NCI-H748 (cell line): ENCODE measurements at regions not wholly inside any gene's neighbourhood (a gene's known extent, or its start where the extent isn't known, plus 50 kb on each side); places are given as distances from the start of the nearest gene placed in this dataset.
A peak's percentile ranks its signal among the peaks of the same experiment; 100 is the strongest.

Source experiments
- DNase-seq: peaks from one replicate; lab custom pipeline; 2025; ENCODE audit not compliant: unreplicated experiment; lab: John Stamatoyannopoulos, UW

DNA sequence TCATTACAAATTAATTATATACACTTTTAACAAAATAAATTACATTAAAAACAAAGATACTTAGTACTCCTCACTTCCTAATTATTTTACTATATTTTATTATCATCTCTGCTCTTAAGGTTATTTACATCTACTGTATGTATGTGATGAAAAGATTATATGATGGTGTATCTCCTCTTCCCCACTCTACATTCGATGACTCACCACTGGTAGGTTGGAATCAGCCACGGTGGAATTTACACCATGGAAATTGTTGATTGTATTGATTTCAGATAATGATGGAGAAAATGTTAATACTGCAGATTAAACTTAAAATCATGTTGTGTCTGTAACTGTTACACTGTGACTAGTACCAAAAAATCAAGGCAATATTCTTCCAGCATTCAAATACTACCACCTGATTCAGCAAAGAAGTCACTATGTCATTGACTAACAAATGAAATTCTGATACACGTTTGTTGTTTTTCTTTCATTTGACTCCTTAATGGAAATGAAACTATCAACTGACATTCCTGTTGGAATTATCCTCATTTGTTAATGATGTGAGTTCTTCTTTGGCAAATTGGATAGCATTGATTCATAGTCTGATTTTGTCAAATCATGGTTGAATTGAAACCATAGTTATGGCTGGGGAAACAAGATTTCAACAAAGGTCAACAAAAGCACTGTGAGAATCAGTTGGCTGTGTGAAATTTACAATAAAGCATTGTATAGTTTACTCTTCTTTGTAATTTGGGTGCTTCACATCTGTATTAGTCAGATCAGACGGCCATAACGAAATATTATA lies 69.0 kb upstream of the NLK start:
- no peak for DNase-seq

DNA sequence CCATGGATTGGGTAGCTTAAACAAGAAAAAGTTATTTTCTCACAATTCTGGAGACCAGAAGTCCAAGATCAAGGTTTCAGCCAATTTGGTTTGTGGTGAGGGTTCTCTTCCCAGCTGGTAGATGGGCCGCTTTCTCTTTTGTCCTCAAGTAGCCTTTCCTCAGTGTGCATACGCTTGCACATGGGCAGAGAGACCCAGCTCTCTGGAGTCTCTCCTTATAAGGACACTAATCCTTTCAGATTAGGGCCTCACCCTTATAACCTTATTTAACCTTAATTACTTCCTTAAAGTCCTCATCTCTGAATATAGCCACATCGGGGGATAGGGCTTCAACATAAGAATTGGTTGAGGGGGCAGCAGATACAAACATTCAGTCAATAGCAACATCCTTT lies 68.4 kb upstream of the NLK start:
- DNase-seq, result no peak

DNA sequence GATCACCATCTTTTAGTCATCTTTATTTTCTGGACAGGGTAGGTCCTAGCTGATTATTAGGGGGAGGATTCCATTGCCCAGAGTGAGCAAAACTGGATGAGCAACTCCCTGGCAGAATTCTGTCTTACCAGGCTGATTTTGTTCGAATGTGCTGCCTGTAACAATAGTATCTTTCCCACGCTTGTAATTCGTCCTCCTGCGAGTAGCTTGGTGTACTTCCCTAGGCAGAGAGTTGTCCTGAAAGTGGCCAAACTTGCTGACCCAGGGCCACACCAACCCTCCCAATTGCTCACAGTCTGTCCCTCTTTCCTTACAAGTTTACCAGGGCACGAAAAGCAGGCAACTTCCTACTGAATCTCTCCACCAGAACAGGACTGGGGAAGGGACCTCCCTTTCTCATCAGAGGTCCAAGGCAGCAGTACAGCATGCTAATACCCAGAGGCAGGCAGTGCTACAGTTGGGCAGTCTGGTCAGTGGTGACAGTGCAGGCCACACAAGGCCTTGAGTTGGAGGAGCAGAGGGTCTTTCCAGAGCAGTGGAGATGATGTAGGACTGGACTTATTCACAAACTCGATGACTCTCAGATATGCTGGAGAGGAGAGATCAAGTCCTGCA lies 67.8 kb upstream of the NLK start:
- DNase-seq, result no peak

DNA sequence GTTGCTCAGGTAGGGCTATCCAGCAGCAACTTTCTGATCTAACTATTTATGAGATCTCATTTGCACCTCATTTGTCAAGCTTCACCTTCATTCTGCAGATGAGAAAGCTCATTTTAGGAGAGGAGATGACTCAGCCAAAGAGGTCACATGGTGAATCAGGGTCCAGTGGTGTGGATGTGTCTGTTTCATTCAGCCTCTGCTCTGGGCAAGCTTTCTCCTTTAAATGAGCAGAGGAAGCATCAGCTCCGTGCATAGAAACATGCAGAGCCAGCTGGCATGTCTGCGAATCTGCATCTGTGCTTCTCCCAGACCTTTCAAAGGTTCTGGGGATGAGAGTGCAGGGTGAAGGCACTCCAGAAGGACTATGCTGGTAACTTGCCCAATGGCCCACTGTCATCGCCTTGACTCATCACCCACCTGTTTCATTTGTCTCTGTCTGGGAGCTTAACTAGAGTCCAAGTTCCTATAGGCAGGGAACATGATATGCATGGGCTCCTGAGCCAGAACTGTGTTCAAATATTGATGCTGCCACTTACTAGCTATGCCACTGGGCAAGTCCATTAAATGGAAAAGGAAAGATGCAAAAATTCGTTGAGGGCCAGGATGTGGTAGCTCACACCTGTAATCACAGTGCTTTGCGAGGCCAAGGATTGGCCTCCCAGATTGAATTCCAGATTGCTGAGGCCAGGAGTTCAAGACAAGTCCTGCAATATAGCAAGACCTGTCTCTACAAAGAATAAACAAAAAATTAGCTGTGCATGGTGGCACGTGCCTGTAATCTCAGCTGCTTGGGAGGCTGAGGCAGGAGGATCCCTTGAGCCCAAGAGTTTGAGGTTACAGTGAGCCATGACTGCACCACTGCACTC lies 67.1 kb upstream of the NLK start:
- no peak for DNase-seq

DNA sequence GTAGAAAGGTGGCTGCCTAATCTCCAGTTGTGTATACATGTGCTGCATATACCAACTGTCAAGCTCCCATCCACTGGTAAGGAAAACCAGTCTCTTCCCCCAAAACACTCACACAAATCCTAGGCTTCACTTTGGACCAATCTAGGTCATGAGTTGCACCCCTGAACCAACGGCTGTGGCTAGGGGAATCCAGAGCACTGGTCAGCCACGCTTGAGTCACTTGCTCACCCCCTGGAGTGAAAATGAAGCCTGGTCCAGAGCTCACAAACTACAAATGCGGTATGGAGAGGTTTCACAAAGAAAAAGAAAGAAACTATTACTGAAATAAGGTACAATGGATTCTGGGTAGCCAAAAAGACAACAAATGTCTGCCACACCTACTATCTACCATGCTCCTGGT lies 66.1 kb upstream of the NLK start:
- DNase-seq, result no peak

DNA sequence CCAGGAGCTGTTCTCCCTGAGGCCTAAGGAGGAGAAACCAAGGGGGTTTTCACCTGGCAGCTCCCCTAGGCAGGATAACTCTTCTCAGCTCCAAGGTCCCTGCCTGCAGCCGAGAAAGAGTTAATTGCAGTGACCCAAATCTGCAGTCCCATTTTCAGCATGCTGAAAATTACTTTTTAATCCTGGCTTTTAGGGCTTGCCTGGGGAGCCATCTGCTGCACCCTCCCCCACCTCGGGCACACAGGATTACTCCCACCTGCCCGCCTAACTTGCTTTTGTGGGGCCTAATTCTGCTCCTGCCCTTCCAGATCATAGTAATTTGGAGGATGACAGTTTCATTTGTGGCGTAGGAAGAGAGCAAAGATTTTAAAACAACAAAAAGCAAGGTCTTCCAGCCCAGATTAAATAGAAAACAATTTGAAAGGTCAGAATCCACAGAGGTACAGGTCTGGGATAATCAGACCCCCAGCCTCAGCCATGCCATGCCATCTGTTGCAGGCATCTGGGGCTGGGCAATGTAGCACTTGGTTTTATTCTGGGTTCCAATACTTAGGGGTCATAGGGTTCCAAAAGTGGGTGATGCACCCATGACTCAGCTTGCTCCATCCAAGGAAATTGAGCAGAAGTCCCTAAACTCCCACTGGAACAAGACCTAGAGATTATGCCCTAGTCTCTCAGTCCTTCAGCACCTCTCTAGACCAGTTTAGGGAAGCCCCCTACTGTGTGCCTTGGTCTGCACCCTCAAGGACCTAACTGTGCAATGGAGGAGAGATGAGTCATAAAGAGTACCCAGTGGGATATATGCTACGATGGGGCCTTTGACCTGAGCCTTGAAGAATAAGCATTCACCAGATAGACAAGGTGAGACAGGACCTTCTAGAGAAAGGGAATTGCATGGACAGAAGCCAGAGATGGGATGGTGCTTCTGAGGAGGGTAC lies 64.5 kb upstream of the NLK start:
- no peak for DNase-seq

DNA sequence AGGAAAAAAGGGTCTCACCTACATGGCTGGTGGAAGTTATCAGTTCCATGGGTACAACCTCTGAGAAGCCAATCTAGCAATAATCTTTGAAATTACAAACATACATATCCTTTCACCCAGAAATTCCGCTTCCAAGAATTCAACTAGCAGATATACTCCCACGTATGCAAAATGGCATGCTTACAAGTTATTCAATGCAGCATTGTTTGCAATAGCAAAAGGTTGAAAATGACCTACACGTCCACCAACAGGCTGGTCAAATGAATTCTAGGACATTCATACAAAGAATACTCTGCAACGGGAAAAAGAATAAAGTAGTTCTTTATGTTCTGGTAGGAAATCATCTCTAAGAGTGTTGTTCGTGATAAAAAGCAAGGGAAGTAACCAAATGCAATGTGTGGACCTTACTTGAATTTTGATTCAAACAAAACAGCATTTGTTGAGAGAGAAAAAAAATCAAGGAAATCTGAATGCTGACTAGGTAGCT lies 63.7 kb upstream of the NLK start:
- DNase-seq, result no peak

DNA sequence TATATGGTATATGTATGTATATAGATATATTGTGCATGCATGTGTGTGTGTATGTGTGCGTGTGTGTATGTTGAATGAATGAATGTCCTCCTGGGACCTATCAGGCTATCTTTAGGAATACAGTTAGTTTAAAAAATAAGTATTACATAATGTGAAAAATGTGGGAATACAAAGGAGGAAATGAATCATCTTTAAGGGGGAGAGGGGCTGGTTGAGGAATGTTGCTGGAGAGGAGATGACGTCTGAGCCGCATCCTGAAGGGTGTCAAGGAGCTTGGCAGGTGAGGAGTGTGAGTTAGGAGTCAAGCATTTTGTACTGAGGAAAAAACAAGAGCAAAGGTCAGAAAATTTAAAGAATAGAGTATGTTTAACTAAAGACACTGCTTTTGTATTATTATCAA lies 62.4 kb upstream of the NLK start:
- DNase-seq, result no peak

DNA sequence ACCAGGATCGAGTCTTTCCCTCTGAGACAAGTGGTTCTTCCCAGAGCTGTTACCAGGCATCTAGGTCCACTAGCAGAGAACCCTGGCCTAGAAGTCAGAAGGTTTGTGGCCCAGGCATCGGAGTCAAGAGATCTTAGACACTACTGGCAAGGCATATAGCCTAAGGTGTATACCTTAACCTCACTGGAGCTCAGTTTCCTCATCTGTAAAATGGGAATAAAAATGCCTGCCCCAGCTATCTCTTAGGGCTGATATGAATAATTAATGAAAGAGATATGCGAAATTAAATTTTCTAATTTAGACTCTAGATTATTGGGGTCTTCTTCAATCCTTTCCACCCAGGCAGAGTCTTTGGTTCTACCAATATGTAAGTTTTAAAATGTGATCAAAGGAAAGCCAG lies 60.5 kb upstream of the NLK start:
- no peak for DNase-seq

DNA sequence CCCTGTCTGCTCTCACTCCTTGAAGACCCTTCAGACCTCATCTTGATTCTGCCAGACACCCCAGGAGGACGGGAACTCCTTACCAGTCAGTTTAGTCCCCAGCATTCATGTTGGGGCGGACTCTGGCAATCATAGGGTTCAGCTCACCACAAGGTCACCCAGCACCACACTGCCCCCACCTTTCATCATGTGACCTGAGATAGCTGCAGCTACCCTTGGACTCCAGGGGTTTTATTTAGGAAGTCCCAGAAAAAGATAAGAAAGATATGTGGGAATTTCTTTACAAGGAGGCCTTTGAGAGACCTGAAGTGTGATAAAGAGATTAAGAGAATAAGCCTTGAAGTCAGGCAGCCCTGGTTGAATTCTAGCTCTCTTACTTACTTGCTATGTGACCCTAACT lies 59.8 kb upstream of the NLK start:
- no peak for DNase-seq

DNA sequence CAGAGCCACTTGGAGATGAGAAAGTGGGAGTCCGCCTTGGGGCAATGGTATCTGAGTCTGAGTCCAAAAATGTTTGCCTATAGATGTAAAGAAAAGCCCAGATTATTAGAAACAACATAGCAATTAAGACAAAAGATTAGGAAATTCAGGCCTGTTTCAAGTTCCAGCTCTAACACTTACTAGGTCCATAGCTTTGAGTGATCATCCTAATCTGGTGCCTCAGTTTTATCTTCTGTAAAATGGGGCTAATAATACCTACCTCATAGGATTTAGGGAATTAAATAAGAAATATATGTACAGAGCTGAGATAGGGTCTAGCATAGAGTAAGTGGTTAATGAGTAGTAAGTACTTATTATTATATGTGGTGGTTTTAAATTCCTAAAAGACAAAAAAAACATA lies 58.6 kb upstream of the NLK start:
- DNase-seq, result no peak

DNA sequence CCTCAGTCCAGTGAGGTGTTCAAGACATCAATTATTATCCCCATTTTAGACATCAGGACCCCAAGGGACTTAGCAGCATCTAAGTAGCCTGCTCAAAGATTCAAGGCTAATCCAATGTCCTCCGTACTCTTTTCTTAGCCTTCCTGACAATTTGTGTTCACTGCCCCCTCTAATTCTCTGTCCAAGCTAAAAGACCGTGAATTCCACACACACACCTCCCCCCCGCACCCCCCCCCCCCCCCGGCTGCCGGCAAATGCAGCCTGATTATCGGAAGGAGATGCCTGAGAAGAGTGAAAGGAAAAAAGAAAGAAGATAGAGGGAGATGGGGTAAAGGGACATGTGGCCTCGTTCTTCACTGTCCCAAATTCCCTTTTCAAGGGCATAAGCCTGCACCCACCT lies 58.1 kb upstream of the NLK start:
- DNase-seq, result no peak

DNA sequence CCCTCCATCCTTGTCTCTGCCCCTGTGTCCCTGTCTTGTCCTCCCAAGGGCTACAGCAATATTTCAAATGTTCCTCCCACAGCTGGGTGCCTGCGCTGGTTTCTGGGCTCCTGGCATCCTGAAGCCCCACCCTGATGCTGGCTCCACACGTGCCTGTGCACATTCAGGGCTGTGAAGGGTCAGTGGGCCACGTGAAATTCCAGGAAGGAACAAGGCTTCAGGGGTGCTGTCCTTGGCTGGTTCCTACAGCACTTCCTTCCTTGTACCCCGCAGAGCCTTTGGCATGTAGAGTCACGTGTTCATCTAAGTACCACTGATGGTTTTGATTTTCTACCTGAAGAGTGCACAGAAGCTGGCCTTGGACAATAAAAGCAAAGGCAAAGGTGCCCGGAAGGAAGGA lies 57.7 kb upstream of the NLK start:
- DNase-seq, result no peak

DNA sequence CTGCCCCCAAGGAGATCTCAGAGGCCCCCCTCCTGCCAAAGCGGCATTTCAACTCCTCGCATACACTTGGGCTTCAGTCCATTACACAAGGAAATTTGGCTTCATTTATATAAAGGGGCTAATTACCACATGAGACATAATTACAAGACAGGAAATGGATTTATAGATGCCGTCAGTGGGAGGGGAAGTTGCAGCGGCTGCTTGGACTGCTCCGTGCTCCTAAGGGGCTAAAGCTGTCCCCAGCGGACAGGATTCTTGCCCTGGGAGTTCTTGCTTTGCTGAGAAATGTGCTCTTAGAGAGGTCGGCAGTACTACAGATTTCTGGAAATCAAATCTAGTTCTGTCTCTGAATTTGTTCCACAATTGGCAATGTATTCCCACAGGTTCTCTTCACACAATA lies 57.2 kb upstream of the NLK start:
- peak; percentile 45 for DNase-seq

DNA sequence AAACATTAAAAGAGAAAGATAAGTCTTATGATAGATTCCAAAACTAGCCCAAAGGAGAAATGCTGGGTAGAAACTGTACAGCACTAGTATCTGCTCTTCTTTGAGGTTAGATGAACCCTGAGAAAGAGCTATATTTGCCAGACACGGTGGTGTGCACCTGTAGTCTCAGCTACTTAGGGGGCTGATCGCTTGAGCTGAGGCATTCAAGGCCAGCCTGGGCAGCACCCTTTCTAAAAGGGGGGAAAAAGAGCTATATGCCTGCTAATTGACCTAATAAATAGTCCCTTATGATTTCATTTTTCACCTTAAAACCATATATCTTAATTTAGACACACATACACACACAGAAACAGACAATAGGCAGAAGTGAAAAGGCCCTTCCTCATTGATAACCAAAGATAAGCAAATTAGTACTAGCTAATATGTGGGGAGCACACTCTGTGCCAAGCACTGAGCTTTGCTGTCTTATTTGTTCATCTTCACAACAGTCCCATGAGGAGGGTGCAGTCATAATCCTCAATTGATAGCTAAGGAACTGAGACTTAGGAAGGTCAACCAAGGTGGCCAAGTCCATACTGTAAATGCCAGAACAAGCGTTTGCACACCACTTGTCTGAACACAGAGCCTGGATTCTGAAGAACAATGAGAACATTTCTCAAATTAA lies 56.6 kb upstream of the NLK start:
- DNase-seq, result no peak

DNA sequence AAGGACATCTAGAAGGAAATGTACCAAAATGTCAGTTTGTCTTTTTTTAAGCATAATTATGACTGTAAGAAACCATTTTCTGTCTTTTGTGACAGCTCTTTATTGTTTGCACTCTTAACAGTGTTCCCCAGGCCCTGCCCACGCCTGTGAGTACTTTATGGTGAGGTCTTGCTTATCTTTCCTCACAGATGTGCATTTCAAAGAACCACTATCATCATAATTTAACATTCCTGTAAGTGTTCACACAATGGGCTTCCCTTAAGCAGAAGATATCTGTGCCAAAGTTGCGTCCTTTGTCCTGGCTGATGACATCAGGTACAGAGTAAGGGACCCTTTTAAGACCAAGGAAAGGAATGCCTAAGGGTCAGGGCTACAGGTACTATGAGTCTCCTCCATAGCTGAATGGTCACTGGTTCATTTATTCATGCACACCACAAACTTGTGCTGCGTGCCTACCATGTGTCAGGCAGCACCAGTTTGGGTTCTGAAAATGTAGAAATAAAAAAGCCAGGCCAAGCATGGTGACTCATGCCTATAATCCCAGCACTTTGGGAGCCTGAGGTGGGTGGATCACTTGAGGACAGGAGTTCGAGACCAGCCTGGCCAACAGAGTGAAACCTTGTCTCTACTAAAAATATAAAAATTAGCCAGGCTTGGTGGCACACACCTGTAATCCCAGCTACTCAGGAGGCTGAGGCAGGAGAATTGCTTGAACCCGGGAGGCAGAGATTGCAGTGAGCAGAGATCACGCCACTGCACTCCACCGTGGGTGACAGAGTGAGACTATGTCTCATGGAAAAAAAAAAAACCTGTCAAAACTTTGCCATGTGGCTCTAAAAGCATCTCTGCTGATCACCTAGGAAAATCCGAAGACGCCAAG lies 55.4 kb upstream of the NLK start:
- DNase-seq, result no peak

DNA sequence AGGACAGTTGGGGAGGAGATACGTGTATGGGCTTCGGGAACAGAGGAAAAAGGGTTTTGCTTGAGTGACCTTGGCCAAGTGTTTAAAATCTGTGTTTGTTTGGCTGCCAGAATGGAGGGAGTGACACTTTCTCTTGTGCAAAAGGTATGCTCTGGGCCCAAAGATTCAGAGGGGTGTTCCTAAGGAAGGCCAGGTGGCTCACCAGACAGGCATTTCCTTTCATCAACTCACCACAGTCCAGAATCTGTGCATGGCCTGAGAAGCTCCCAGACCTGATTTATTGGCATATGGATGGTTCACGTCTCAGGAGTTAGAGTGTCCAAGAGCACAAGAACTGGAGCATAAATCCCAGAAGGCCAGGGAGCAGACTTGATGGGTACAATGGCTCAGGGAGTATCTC lies 53.4 kb upstream of the NLK start:
- no peak for DNase-seq

DNA sequence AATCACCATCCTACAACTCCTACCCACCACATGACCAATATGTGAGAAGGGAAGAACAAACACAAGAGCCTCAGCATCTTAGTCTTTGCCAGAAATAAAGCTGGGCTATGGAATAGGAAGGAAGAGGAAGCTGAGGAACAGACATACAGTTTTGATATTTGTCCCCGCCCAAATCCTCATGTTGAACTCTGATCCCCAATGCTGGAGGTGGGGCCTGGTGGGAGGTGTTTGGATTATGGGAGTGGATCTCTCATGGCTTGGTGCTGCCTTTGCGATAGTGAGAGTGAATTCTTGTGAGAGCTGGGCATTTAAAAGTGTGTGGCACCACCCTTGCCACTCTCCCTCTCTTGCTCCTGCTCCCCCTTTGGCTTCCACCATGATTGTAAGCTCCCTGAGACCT lies 52.4 kb upstream of the NLK start:
- DNase-seq, result no peak

DNA sequence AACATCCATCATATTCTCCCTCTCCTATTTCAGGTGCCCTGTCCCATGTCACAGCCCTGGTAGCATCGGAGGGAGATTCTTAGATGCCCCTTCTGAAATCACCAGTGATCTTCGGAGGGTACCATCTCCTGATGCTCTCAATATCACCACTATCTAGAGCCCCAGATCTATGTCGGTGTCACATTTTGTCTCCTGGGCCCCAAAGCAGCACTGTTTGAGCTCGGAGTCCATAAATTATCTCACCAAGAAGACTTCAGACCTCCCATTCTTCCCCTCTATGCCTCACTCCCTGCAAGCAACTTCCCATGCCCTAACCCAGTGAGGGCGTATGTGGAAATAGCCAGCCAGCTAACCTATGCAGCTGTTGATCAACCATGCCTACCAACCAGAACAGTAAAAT lies 51.5 kb upstream of the NLK start:
- no peak for DNase-seq
